Stimulated activated CD8-positive, alpha-beta memory T cell treated with anti-CD3 and anti-CD28 coated beads, Interleukin-4, amount 100 ng/mL, for 48 hours (primary cell): ENCODE measurements at regions not wholly inside any gene's neighbourhood (a gene's known extent, or its start where the extent isn't known, plus 50 kb on each side); places are given as distances from the start of the nearest gene placed in this dataset.

ENCODE experiments used
- DNase-seq: peaks from one replicate; pipeline ENCODE4 v3.0.0-alpha.2; 2020

- no peak for DNase-seq
These were observed 203.3 kb upstream of the LRFN5 start for GRCh38 chr14:41403360-41403759.

GRCh38 chr14:41397926-41398325, 208.8 kb upstream of the LRFN5 start:
- no peak for DNase-seq

- no peak for DNase-seq
These were observed 213.2 kb upstream of the LRFN5 start for GRCh38 chr14:41393512-41393911.

GRCh38 chr14:41392226-41392625, 214.4 kb upstream of the LRFN5 start:
- DNase-seq = no peak

GRCh38 chr14:41389355-41389754, 217.3 kb upstream of the LRFN5 start:
- DNase-seq = no peak

GRCh38 chr14:41385797-41386196, 220.9 kb upstream of the LRFN5 start:
- DNase-seq = no peak

- DNase-seq = no peak
These were observed 226.7 kb upstream of the LRFN5 start for GRCh38 chr14:41380017-41380416.

- no peak for DNase-seq
These were observed 228.2 kb upstream of the LRFN5 start for GRCh38 chr14:41378526-41378925.

GRCh38 chr14:41377932-41378331, 228.7 kb upstream of the LRFN5 start:
- DNase-seq = no peak

- no peak for DNase-seq
These were observed 232.6 kb upstream of the LRFN5 start for GRCh38 chr14:41374092-41374491.

- DNase-seq = no peak
These were observed 244.5 kb upstream of the LRFN5 start for GRCh38 chr14:41362139-41362538.

GRCh38 chr14:41360126-41360525, 246.6 kb upstream of the LRFN5 start:
- DNase-seq = no peak

- no peak for DNase-seq
These were observed 250.8 kb upstream of the LRFN5 start for GRCh38 chr14:41355866-41356265.

- DNase-seq = no peak
These were observed 256.2 kb upstream of the LRFN5 start for GRCh38 chr14:41350476-41350875.

- DNase-seq = no peak
These were observed 257.3 kb upstream of the LRFN5 start for GRCh38 chr14:41349289-41349910.

GRCh38 chr14:41343857-41344256, 262.8 kb upstream of the LRFN5 start:
- no peak for DNase-seq

GRCh38 chr14:41313196-41313595, 293.5 kb upstream of the LRFN5 start:
- no peak for DNase-seq

GRCh38 chr14:41303506-41303905, 303.2 kb upstream of the LRFN5 start:
- no peak for DNase-seq

GRCh38 chr14:41302776-41303175, 303.9 kb upstream of the LRFN5 start:
- no peak for DNase-seq

GRCh38 chr14:41299924-41300323, 306.8 kb upstream of the LRFN5 start:
- DNase-seq = no peak

GRCh38 chr14:41298328-41298690, 308.4 kb upstream of the LRFN5 start:
- no peak for DNase-seq

- DNase-seq = no peak
These were observed 308.9 kb upstream of the LRFN5 start for GRCh38 chr14:41297576-41298327.

- DNase-seq = no peak
These were observed 310.9 kb upstream of the LRFN5 start for GRCh38 chr14:41295734-41296133.

- DNase-seq = no peak
These were observed 317.7 kb upstream of the LRFN5 start for GRCh38 chr14:41289025-41289424.

- peak; percentile 26 for DNase-seq
These were observed 321.4 kb upstream of the LRFN5 start for GRCh38 chr14:41285186-41285748.
